ENCODE measurements at regions not wholly inside any gene's neighbourhood (a gene's known extent, or its start where the extent isn't known, plus 50 kb on each side); places are given as distances from the start of the nearest gene placed in this dataset.

GRCh38 chr20:50357783-50358161, 152.4 kb upstream of the PTPN1 start:
- no peak for TF ChIP-seq EZH2 (IDR thresholded peaks at IDR 0.05; ENCODE audit: borderline replicate concordance, low read length)
- no peak for TF ChIP-seq CTCF (IDR thresholded peaks at IDR 0.05; ENCODE audit: low read length)
